ENCODE measurements at regions not wholly inside any gene's neighbourhood (a gene's known extent, or its start where the extent isn't known, plus 50 kb on each side); places are given as distances from the start of the nearest gene placed in this dataset.

DNA sequence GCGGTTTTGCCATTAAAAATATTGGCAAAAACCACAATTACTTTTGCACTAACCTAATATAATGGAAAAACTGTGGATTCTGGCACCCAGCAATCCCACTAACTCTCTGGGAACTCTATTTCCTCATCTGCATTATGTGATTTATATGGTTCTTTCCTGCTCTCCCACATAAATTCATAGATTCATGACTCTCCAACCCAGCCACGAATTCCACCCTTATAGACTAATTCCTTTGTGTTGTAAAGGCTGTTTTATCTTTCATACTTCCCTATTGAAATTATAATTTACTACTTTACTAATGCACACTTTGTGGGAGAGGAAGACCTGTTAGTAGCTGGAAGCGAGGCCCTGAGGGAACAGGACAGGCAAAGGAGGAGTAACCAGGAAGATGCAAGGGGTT is 88.4 kb upstream of the GNAO1 start:
- Mint-ChIP-seq H3K9me3 (no peaks in the 10 kb centered on the region), H3K27ac (no peak overlapping the region), H3K36me3 (no peaks in the 10 kb centered on the region)
- DNase-seq (ENCODE audit: low spot score in 2 of 2) (no peak), ATAC-seq (no peak)

DNA sequence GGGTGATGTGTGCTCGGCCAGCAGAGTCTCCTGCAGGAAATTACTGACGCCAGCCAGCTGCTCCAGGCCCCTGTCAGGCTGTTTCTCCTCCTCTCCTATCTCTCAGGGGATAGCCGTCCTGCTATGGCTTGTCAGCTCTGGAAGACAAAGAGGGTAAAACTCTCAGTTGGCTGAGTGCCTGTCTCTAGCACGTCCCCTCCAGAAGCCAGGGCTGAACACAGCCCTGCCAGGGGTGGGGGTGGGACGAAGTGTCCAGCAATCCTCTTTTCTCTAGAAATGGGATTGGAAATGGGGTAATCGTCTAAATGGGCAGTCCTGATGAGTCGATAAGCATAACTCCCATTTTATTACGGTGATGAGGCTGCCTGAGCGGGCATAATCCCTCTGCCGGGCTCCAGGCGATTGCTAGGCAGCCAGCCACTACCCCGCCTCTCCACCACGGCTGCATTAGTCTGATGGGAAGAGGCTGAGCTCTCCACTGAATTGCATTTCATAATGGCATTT is 89.1 kb upstream of the GNAO1 start:
- DNase-seq (ENCODE audit: low spot score in 2 of 2) (no peak), ATAC-seq (no peak)
- H3K27ac Mint-ChIP-seq: no peak overlapping the region
- no peaks in the 10 kb centered on the region for H3K9me3 Mint-ChIP-seq
- no peaks in the 10 kb centered on the region for H3K36me3 Mint-ChIP-seq

DNA sequence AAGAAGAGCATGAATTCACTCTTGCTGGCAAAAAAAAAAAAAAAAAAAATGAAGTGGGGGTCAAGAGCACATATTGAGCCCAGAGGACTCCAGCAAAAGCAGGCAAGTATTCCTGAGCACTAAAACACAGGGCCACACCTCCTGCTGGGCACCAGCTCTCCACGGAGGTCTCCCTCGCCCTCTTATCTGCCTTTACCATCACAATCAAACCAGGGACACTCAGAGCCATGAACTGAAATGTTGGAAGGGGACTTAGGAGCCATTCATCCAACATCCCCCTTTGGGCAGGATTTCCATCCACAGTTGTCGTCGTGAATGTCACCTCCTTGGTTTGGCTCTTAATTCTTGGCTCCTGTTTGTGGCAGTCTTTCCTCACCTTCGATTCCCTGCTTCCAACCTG is 89.8 kb upstream of the GNAO1 start:
- H3K36me3 Mint-ChIP-seq: no peaks in the 10 kb centered on the region
- DNase-seq (ENCODE audit: low spot score in 2 of 2) (no peak), ATAC-seq (no peak)
- H3K27ac Mint-ChIP-seq: no peak overlapping the region
- H3K9me3 Mint-ChIP-seq: no peaks in the 10 kb centered on the region

DNA sequence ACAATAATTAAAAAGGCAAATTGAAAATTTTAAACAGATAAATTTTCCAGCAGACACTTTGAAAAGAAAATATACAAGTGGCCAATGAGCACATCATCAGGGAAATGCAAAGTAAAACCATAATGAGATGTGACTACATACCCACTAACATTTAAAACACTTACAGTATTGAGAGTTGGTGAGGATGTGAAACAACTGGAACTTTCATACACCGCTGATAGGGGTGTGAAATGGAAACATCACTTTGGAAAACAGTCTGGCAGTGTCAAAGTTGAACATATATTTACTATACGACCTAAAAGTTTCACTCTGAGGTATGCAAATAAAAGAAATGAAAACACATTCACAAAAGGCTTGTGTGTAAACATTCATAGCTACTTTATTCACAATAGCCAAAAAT is 94.0 kb upstream of the GNAO1 start:
- ATAC-seq: no peak
- H3K9me3 Mint-ChIP-seq: no peaks in the 10 kb centered on the region

DNA sequence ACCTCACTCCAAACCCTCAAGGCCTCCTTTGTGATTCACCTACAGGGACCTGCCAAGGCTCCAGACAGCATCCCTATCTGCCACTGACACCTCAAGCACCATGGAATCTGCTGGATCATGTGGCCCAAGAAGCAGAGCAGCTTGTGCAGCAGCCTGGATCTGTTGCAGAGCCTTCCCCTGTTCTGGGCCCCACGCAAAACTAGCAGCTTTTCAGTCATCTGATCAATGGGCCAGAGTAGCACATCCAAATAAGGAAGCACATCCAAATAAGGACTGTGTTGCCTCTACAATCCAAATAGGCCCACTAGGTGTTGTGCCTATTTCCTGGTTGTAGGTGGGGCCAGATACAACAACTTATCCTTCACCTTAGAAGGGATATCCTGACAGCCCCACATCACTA is 97.1 kb upstream of the GNAO1 start:
- Mint-ChIP-seq H3K9me3 (no peaks in the 10 kb centered on the region), H3K27ac (no peak overlapping the region), H3K36me3 (no peaks in the 10 kb centered on the region)
- no peak for ATAC-seq
- DNase-seq (ENCODE audit: low spot score in 2 of 2): no peak

More for the DNA sequence above, 94.0 kb upstream of the GNAO1 start:
- no peak for DNase-seq (ENCODE audit: low spot score in 2 of 2)
- H3K27ac Mint-ChIP-seq: no peak overlapping the region
- H3K36me3 Mint-ChIP-seq: no peaks in the 10 kb centered on the region

DNA sequence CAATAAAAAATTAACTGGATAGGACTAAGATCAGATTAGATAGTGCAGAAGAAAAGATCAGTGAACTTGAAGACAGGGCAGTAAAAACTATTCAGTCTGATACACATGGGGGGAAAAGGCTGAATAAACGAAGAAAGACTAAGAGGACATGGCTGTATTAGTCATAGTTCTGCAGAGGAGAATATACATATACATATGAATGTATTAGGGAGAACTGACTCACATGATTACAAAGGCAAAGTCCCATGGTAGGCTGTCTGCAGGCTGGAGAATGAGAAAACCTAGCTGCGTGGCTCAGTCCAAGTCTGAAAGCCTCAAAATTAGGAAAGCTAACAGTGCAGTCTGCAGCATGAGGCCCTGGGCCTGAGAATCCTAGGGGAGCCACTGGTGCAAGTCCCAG is 98.2 kb upstream of the GNAO1 start:
- ATAC-seq: peak in 1 of 2 donors; percentile 55
- Mint-ChIP-seq H3K9me3 (no peaks in the 10 kb centered on the region), H3K27ac (no peak overlapping the region), H3K36me3 (no peaks in the 10 kb centered on the region)
- no peak for DNase-seq (ENCODE audit: low spot score in 2 of 2)

DNA sequence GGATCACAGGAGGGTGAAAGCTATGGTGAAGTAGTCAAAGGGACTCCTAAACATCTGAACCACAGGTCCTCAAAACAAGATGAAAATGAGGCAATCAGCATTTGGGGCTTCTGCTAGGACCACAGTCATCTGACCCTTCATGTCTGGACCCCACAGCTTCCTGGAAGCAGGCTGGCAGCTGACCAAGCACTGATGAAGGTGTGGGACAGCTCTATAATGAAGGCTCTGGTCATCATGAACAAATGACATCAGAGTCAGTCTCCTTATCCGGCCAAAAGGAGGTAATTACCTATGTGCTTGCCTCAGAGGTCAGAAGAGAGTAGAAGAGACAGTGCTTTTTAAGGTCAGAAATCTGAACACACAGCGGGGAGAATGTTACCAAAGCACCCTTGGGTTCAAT is 101.2 kb upstream of the GNAO1 start:
- ATAC-seq (no peak), DNase-seq (ENCODE audit: low spot score in 2 of 2) (no peak)
- Mint-ChIP-seq H3K36me3 (no peaks in the 10 kb centered on the region), H3K9me3 (peaks cover 0 to 4% of the 10 kb centered on the region in 2 donors), H3K27ac (no peak overlapping the region)

DNA sequence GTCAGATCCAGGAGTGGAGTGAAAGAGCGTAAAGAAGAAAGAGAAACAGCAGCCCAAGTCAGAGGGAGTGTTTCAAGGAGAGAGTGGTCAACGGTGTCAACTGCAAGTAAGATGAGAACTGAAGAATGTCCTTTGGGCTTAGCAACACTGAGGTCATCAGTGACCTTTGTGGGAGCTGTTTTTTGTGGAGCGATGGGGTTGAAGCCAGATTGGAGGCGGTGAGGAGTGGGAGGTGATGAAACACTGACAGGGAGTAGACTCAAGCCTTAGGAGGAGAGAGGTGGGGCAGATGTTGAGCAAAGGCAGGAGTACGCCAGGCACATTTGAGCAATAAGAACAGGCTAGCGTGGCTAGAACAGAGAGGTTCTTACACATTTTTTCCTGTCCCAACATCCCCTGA is 103.7 kb upstream of the GNAO1 start:
- Mint-ChIP-seq H3K9me3 (peaks cover 0 to 4% of the 10 kb centered on the region in 2 donors), H3K27ac (no peak overlapping the region), H3K36me3 (no peaks in the 10 kb centered on the region)
- ATAC-seq (no peak), DNase-seq (ENCODE audit: low spot score in 2 of 2) (no peak)

DNA sequence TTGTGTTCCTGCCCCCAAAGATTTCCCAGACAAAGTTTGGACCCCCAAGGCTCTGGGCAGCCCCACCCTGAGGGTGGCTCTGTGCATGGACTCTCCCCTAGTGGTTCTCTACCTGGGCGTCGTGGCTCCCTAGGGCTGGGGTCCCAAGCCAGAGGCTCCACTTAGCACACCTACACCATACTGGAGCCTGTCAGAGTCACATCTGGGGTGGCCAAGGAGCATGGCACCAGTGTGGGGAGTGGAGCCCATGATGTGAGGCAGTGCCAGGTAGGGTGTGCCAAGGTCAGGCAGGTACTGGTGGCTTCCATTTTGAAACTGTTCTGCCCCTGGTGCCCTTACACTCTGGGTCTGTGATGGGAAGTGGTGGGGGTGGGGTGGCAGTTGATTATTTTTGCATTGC is 109.9 kb upstream of the GNAO1 start:
- ATAC-seq: no peak
- Mint-ChIP-seq H3K36me3 (no peaks in the 10 kb centered on the region), H3K9me3 (no peaks in the 10 kb centered on the region), H3K27ac (no peak overlapping the region)
- DNase-seq (ENCODE audit: low spot score in 2 of 2): no peak

DNA sequence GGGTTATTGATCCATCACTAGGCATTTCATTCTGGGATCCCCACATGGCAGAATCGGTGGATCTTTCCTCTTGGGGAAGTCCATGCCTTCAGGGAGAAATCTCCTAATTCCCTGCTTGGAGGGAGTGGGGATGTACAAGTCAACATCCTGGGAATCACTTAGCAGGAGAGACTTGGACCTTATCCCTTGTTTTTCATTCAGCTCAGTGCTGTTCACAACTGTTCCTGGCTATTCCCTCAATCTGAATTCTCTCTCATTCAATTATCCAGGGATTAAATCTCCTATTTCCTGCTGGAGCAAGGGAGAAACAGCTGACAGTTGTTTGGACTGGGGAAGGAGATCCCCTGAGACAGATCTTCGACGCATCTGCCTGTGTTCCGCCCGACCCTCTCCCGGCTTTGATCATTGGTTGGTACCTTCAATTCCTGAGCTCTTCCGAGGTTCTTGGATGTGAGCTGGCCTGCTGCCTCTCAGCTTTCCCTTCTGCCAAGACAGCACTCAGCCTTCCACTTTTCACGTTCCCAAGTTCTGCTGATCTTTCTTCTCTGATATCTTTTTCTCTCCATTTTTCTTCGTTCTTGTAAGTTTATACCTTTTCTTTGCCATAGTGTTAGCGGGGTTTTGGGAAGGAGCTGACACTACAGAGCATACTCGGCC is 115.4 kb upstream of the GNAO1 start:
- Mint-ChIP-seq H3K9me3 (no peaks in the 10 kb centered on the region), H3K36me3 (no peaks in the 10 kb centered on the region), H3K27ac (no peak overlapping the region)
- DNase-seq (ENCODE audit: low spot score in 2 of 2) (no peak), ATAC-seq (no peak)

DNA sequence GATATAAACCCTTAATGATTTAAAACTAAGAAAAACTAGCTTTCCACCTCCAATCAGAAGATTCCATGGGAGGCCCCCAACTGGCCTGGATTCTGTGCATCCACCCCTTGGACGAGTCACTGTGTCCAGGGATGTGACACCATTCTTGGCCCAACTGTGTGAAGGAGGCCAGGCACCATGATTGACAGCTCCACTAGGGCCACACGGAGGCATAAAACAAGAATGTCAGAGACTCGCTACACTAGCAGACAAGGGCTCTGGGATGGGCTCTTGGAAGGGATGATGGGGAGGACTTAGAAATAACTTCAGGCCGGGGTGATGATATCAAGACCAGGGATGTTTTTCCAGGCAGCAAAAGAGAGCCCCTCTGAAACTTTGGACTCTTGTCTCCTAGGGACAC is 117.8 kb upstream of the GNAO1 start:
- ATAC-seq: no peak
- no peak for DNase-seq (ENCODE audit: low spot score in 2 of 2)
- H3K9me3 Mint-ChIP-seq: no peaks in the 10 kb centered on the region

DNA sequence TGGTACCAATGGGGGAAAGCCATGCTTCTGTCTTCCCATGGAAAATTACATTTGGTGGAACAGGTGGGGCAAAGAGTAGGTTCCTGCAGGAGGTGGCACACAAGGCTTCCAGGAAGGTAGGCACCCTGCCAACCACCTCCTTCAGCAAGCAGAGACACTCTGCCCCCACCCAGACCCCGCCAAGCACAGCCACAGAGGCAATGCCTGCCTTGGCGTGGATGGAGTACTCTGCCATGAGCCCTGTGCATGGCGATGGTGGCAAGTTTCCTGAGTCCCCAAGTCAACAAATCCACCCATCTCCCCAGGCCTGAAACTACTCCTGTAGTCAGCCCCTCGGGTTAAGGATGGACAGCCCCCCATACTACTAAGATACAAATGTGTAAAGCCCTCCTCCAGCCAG is 119.2 kb upstream of the GNAO1 start:
- Mint-ChIP-seq H3K9me3 (no peaks in the 10 kb centered on the region), H3K36me3 (no peaks in the 10 kb centered on the region), H3K27ac (no peak overlapping the region)
- no peak for DNase-seq (ENCODE audit: low spot score in 2 of 2)
- no peak for ATAC-seq

More for the DNA sequence above, 117.8 kb upstream of the GNAO1 start:
- no peak overlapping the region for H3K27ac Mint-ChIP-seq
- no peaks in the 10 kb centered on the region for H3K36me3 Mint-ChIP-seq

DNA sequence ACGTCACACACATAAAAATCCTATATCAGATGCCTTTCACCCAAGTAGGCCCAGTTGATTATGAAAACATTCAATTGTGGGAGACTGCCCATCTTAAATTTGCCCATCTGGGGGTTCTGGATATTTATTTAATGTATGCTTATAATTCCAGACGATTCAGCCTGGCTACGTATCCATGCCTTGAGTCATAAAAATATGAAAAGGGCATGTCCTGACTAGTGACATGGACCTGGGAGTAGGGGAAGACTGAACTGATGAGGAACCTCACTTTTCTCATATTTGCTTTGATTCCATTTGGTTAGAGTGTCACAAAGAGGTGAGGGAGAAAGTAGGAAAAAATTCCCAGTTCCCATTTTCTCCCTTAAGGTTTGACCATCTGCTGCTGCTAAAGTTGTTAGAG is 122.5 kb upstream of the GNAO1 start:
- DNase-seq (ENCODE audit: low spot score in 2 of 2): no peak
- H3K36me3 Mint-ChIP-seq: no peaks in the 10 kb centered on the region
- ATAC-seq: no peak
- no peak overlapping the region for H3K27ac Mint-ChIP-seq
- H3K9me3 Mint-ChIP-seq: no peaks in the 10 kb centered on the region

DNA sequence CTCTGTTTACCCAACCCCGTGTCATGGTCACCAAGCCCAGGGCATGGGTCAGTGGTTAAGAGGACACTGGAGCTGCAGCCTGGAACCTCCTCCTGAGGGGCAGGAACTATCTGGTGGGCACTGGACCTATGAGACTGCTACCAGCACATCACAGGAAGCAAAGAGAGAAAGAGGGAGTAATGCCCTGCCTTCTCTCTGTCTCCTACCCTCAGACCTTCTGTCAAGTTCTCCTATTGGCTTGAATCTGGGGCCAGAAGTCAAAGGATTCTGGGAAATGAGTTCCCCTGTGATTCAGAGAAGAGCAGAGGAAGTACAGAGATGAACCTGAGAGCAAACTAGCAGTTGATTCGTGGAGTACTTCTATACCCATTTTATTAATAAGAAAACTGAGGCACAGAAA is 123.0 kb upstream of the GNAO1 start:
- Mint-ChIP-seq H3K27ac (no peak overlapping the region), H3K9me3 (no peaks in the 10 kb centered on the region), H3K36me3 (no peaks in the 10 kb centered on the region)
- DNase-seq (ENCODE audit: low spot score in 2 of 2) (no peak), ATAC-seq (no peak)

DNA sequence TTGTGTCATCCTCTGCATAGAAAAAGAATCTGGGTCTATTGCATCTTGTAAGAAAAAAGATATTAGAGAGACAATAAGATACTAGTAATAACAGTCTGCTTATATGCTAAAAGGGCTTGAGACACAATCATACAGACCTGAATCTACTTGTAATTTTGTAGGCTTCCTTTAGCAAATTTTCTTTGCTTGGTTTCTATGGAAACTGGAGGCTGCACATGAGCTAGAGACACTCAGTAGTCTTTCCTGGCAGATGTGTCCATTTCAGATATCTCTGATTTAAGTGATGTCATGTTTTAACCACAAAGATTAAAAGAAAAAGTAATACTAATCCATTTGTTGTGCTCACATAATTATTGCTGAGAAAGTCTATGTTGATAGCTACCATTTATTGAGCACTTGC is 123.9 kb upstream of the GNAO1 start:
- ATAC-seq (no peak), DNase-seq (ENCODE audit: low spot score in 2 of 2) (no peak)
- Mint-ChIP-seq H3K27ac (no peak overlapping the region), H3K9me3 (no peaks in the 10 kb centered on the region), H3K36me3 (no peaks in the 10 kb centered on the region)

DNA sequence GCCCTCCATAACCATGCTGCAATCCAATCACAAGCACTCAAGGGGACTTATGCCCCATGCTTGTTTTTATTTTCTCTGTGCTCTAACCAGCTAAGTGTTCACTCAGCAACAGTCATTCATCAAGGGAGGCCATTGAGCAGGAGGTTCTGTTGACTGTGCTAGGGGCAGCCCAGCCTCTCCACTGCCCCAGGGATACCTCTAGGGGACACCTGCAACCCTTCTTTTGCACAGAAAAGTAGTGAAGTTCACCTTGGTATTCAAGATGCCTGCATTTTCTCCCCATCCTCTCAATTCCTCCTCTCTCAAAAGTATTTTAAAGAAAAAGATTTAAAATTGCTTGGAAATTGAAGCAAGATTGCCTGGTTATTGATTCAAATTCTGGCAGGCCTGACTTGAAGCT is 124.7 kb upstream of the GNAO1 start:
- ATAC-seq (no peak), DNase-seq (ENCODE audit: low spot score in 2 of 2) (no peak)
- Mint-ChIP-seq H3K36me3 (no peaks in the 10 kb centered on the region), H3K27ac (no peak overlapping the region), H3K9me3 (no peaks in the 10 kb centered on the region)

DNA sequence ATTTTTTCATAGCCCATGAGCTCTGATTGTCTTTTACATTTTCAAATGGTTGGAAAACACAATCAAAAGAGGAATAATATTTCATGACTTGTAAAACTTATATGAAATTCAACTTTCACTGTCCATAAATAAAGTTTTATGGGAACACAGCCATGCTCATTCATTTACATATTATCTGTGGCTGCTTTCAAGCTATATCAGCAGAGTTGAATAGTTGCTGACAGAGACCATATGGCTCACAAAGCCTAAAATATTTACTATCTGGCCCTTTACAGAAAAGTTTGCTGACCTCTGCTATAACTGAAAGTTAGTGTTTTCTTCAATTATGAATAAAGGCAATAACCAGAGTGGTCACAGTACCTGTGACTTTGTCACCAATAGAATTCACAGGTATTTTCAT is 128.2 kb upstream of the GNAO1 start:
- no peaks in the 10 kb centered on the region for H3K9me3 Mint-ChIP-seq
- ATAC-seq (no peak), DNase-seq (ENCODE audit: low spot score in 2 of 2) (no peak)

DNA sequence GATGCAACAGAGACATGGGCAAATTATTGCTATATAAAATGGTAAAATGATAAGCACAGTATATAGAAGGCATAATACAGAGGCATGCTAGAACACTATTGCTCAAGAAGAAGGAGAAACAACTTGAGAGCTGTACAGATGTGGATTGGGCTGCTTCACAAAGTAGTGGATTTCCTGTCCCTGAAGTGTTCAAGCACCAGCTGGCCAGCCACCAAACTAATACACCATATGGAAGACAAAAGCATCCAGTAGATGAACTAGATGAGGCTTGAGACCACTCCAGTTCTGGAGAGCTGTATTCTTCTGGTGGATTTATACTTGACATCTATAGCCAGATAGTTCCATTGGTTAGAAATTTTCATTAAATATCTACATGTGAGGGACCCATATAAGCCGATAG is 134.1 kb upstream of the GNAO1 start:
- Mint-ChIP-seq H3K36me3 (no peaks in the 10 kb centered on the region), H3K27ac (no peak overlapping the region), H3K9me3 (no peaks in the 10 kb centered on the region)
- DNase-seq (ENCODE audit: low spot score in 2 of 2): no peak
- ATAC-seq: no peak

More for the DNA sequence above, 128.2 kb upstream of the GNAO1 start:
- H3K27ac Mint-ChIP-seq: no peak overlapping the region
- no peaks in the 10 kb centered on the region for H3K36me3 Mint-ChIP-seq

DNA sequence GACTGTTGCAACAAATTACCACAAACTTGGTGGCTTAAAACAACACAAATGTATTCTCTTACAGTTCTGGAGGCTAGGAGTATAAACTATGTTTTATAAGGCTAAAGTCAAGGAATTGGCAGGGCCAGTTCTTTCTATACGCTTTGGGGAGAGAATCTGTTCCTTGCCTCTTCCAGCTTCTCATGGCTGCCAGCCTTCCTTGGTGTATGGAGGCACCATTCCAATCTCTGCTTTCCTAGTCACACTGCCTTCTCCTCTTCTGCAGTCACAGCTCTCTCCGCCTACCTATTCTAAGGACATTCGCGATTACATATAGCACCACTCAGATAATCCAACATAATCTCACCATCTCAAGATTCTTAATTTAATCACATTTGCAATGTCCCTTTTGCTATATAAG is 140.4 kb upstream of the GNAO1 start:
- Mint-ChIP-seq H3K36me3 (no peaks in the 10 kb centered on the region), H3K27ac (no peak overlapping the region), H3K9me3 (no peaks in the 10 kb centered on the region)
- DNase-seq (ENCODE audit: low spot score in 2 of 2) (no peak), ATAC-seq (no peak)

Data from activated naive CD4-positive, alpha-beta T cell treated with anti-CD3 and anti-CD28 coated beads, Interleukin-2, amount 50 U/mL, for 72 hours (primary cell).